ENCODE measurements at regions not wholly inside any gene's neighbourhood (a gene's known extent, or its start where the extent isn't known, plus 50 kb on each side); places are given as distances from the start of the nearest gene placed in this dataset.
"Not testable (repeated sequence)": the region's sequence is repeated elsewhere in the genome, so short reads cannot be mapped to it uniquely, and the experiment has no call there.

GRCh38 chr2:87217741-87218410 is 196.2 kb upstream of the PLGLB1 start:
- H3K4me3 ChIP-seq; H3K27me3 ChIP-seq; H3K27ac ChIP-seq; DNase-seq; intact Hi-C loops (cut with DNase I); H3K4me1 ChIP-seq; H3K9me3 ChIP-seq; H3K36me3 ChIP-seq: not testable (repeated sequence)
- ATAC-seq, result peak; percentile 96
- peak; percentile 15 to 31 for TF ChIP-seq CTCF (IDR thresholded peaks at IDR 0.05)

- H3K27me3 ChIP-seq; H3K36me3 ChIP-seq; intact Hi-C loops (cut with DNase I); H3K4me1 ChIP-seq; DNase-seq; H3K9me3 ChIP-seq; H3K27ac ChIP-seq; ATAC-seq; H3K4me3 ChIP-seq: not testable (repeated sequence)
These were observed 199.0 kb upstream of the PLGLB1 start for GRCh38 chr2:87220651-87221050.

GRCh38 chr2:87222131-87222530 is 200.5 kb upstream of the PLGLB1 start:
- intact Hi-C loops (cut with DNase I), result not testable (repeated sequence)

GRCh38 chr2:87223873-87224272 is 202.2 kb upstream of the PLGLB1 start:
- DNase-seq; H3K4me3 ChIP-seq; intact Hi-C loops (cut with DNase I); H3K27ac ChIP-seq; ATAC-seq; H3K27me3 ChIP-seq; H3K36me3 ChIP-seq; H3K9me3 ChIP-seq; H3K4me1 ChIP-seq: not testable (repeated sequence)

More at GRCh38 chr2:87222131-87222530, 200.5 kb upstream of the PLGLB1 start:
- not testable (repeated sequence) for ATAC-seq, H3K27me3 ChIP-seq, H3K4me3 ChIP-seq, DNase-seq, H3K9me3 ChIP-seq, H3K27ac ChIP-seq, H3K36me3 ChIP-seq, H3K4me1 ChIP-seq

GRCh38 chr2:87229091-87229689 is 207.5 kb upstream of the PLGLB1 start:
- H3K4me3 ChIP-seq, H3K36me3 ChIP-seq: not testable (repeated sequence)
- TF ChIP-seq CTCF (IDR thresholded peaks at IDR 0.05), result peak; percentile 49 to 71

GRCh38 chr2:87229964-87230363 is 208.3 kb upstream of the PLGLB1 start:
- H3K4me1 ChIP-seq; intact Hi-C loops (cut with DNase I); H3K4me3 ChIP-seq; H3K27me3 ChIP-seq; H3K9me3 ChIP-seq; ATAC-seq; H3K27ac ChIP-seq; H3K36me3 ChIP-seq; DNase-seq: not testable (repeated sequence)

More at GRCh38 chr2:87229091-87229689, 207.5 kb upstream of the PLGLB1 start:
- ATAC-seq, result peak; percentile 98
- H3K27me3 ChIP-seq; intact Hi-C loops (cut with DNase I); H3K4me1 ChIP-seq; H3K27ac ChIP-seq; H3K9me3 ChIP-seq: not testable (repeated sequence)
- DNase-seq, result peak in 1 of 4 donors; percentile 23

- H3K36me3 ChIP-seq; H3K4me1 ChIP-seq; intact Hi-C loops (cut with DNase I); H3K9me3 ChIP-seq; H3K27me3 ChIP-seq; DNase-seq; H3K4me3 ChIP-seq; ATAC-seq; H3K27ac ChIP-seq: not testable (repeated sequence)
These were observed 213.8 kb upstream of the PLGLB1 start for GRCh38 chr2:87235333-87235981.

- ATAC-seq; H3K27me3 ChIP-seq; H3K4me1 ChIP-seq; DNase-seq; H3K36me3 ChIP-seq; H3K9me3 ChIP-seq; intact Hi-C loops (cut with DNase I); H3K4me3 ChIP-seq; H3K27ac ChIP-seq: not testable (repeated sequence)
These were observed 216.1 kb upstream of the PLGLB1 start for GRCh38 chr2:87237570-87238336.

- H3K27ac ChIP-seq; intact Hi-C loops (cut with DNase I); ATAC-seq: not testable (repeated sequence)
These were observed 218.0 kb upstream of the PLGLB1 start for GRCh38 chr2:87239558-87240215.

GRCh38 chr2:87246066-87246717 is 224.5 kb upstream of the PLGLB1 start:
- ATAC-seq; H3K9me3 ChIP-seq; DNase-seq; H3K27ac ChIP-seq; H3K27me3 ChIP-seq; H3K36me3 ChIP-seq; intact Hi-C loops (cut with DNase I); H3K4me1 ChIP-seq; H3K4me3 ChIP-seq: not testable (repeated sequence)

More at GRCh38 chr2:87239558-87240215, 218.0 kb upstream of the PLGLB1 start:
- H3K36me3 ChIP-seq, H3K4me1 ChIP-seq, H3K9me3 ChIP-seq, DNase-seq, H3K27me3 ChIP-seq, H3K4me3 ChIP-seq: not testable (repeated sequence)

Data from left lung (tissue), 4 donors.